ENCODE measurements at regions not wholly inside any gene's neighbourhood (a gene's known extent, or its start where the extent isn't known, plus 50 kb on each side); places are given as distances from the start of the nearest gene placed in this dataset.

- no peak for TF ChIP-seq MEF2A (IDR thresholded peaks at IDR 0.05; ENCODE audit: insufficient read depth, low read depth, low read length)
- TF ChIP-seq BRCA1 (IDR thresholded peaks at IDR 0.05; ENCODE audit: low read depth, low read length) = no peak
- no peak for TF ChIP-seq ETV6 (conservative IDR thresholded peaks at IDR 0.05 in 1 of 2, IDR thresholded peaks at IDR 0.05 in 1 of 2; ENCODE audit: borderline replicate concordance in 1 of 2, low read depth in 1 of 2)
- no peak for TF ChIP-seq PRDM15 (CRISPR knock-in tag; IDR thresholded peaks at IDR 0.05)
- no peak for TF ChIP-seq MEF2B (IDR thresholded peaks at IDR 0.05; ENCODE audit: partially characterized antibody, poor library complexity, severe bottlenecking)
- TF ChIP-seq POLR2A (IDR thresholded peaks at IDR 0.05; ENCODE audit: low read depth, low read length) = no peak
- TF ChIP-seq CHD1 (IDR thresholded peaks at IDR 0.05; ENCODE audit: low read depth, low read length) = no peak
- no peak for TF ChIP-seq WRNIP1 (IDR thresholded peaks at IDR 0.05; ENCODE audit: borderline replicate concordance, low read depth, low read length)
- TF ChIP-seq HDAC2 (IDR thresholded peaks at IDR 0.05) = no peak
- TF ChIP-seq NR2C1 (IDR thresholded peaks at IDR 0.05) = no peak
- TF ChIP-seq NBN (IDR thresholded peaks at IDR 0.05) = no peak
- no peak for TF ChIP-seq TBL1XR1 (IDR thresholded peaks at IDR 0.05; ENCODE audit: low read depth, low read length)
- no peak for TF ChIP-seq FOXK2 (IDR thresholded peaks at IDR 0.05)
- TF ChIP-seq CBX3 (IDR thresholded peaks at IDR 0.05; ENCODE audit: borderline replicate concordance, low read depth) = no peak
- TF ChIP-seq JUND (IDR thresholded peaks at IDR 0.05; ENCODE audit: low read depth, low read length) = no peak
- BruUV-seq (replicated peaks) = no TSS peak
Observed at GRCh38 chr12:63406781-63407180, 255.8 kb upstream of the AVPR1A start.

More at GRCh38 chr12:63406781-63407180, 255.8 kb upstream of the AVPR1A start:
- H3K79me2 ChIP-seq (ENCODE audit: control insufficient read depth, insufficient read depth, low read length) = no peaks in the 10 kb centered on the region
- no peak overlapping the region for H3K9ac ChIP-seq (ENCODE audit: control insufficient read depth, insufficient read depth, low read length)
- 10% methylated on average over 2 of the region's 2 CpGs for WGBS (ENCODE audit: insufficient coverage, insufficient replicate concordance, low lambda C conversion rate, missing lambda C conversion rate)
- intact Hi-C loops (cut with micrococcal nuclease; ENCODE audit: unreplicated experiment) = no loop called here
- H3K4me1 ChIP-seq (ENCODE audit: control insufficient read depth, insufficient read depth, low read length) = no peaks in the 10 kb centered on the region
- H3K36me3 ChIP-seq (ENCODE audit: control insufficient read depth in 2 of 2, insufficient read depth in 2 of 2, low read length in 1 of 2) = no peaks in the 10 kb centered on the region
- in situ Hi-C loops (cut with MboI) = loop anchor here (25.0 kb wide), 1 partner anchor 856 kb away; no protein-coding TSS in a partner anchor
- H3K27me3 ChIP-seq (replicated peaks in 1 of 2; ENCODE audit: control insufficient read depth in 2 of 2, insufficient read depth in 2 of 2, low read length in 1 of 2) = no peaks in the 10 kb centered on the region
- H4K20me1 ChIP-seq (ENCODE audit: control insufficient read depth, insufficient read depth) = no peaks in the 10 kb centered on the region
- no peak overlapping the region for H3K27ac ChIP-seq (ENCODE audit: control insufficient read depth, insufficient read depth)
- DNase-seq (ENCODE audit: low read depth, low spot score) (no peak), ATAC-seq (no peak), FAIRE-seq (no peak)
- no peaks in the 10 kb centered on the region for H3K9me3 ChIP-seq (replicated peaks; ENCODE audit: control insufficient read depth, insufficient read depth, low read length)
- CTCF ChIA-PET = no interaction called here
- SMC1A ChIA-PET (ENCODE audit: uncharacterized antibody, unreplicated experiment) = no interaction called here
- H2AFZ ChIP-seq (ENCODE audit: control insufficient read depth, low read depth, low read length) = no peak overlapping the region
- no peak overlapping the region for H3K4me2 ChIP-seq (ENCODE audit: control insufficient read depth, insufficient read depth)
- RAD21 ChIA-PET (ENCODE audit: unreplicated experiment) = no interaction called here
- no peak overlapping the region for H3K4me3 ChIP-seq
- POLR2A ChIA-PET = no interaction called here

Measured in GM12878 (cell line).